Breast epithelium (tissue), 3 donors: ENCODE measurements at regions not wholly inside any gene's neighbourhood (a gene's known extent, or its start where the extent isn't known, plus 50 kb on each side); places are given as distances from the start of the nearest gene placed in this dataset.

Experiments used
- CTCF ChIP-seq, 3 donors: fragments of 450-650 bp; IDR thresholded peaks; one replicate each; pipeline ENCODE4 v1.5.1; 2016 to 2017; ENCODE audit warnings: antibody characterized with exemption in 3 of 3, mild to moderate bottlenecking in 3 of 3, moderate library complexity in 3 of 3
- POLR2A ChIP-seq: fragments of 450-650 bp; IDR thresholded peaks from one replicate; pipeline ENCODE4 v1.6.1; 2016; ENCODE audit warnings: antibody characterized with exemption, mild to moderate bottlenecking, moderate library complexity

- TF ChIP-seq POLR2A: no peak
- TF ChIP-seq CTCF (IDR thresholded peaks at IDR 0.05): no peak
Observed at GRCh38 chr16:86035906-86036305, 136.9 kb downstream of the IRF8 start.
